ENCODE measurements at regions not wholly inside any gene's neighbourhood (a gene's known extent, or its start where the extent isn't known, plus 50 kb on each side); places are given as distances from the start of the nearest gene placed in this dataset.

- Mint-ChIP-seq H3K27me3 (ENCODE audit: low read depth) (peaks cover 4% of the 10 kb centered on the region), H3K4me1 (no peaks in the 10 kb centered on the region), H3K9me3 (peaks cover 4% of the 10 kb centered on the region), H3K4me3 (no peak overlapping the region), H3K27ac (no peak overlapping the region), H3K36me3 (no peaks in the 10 kb centered on the region)
- TF ChIP-seq, protein P1, sequence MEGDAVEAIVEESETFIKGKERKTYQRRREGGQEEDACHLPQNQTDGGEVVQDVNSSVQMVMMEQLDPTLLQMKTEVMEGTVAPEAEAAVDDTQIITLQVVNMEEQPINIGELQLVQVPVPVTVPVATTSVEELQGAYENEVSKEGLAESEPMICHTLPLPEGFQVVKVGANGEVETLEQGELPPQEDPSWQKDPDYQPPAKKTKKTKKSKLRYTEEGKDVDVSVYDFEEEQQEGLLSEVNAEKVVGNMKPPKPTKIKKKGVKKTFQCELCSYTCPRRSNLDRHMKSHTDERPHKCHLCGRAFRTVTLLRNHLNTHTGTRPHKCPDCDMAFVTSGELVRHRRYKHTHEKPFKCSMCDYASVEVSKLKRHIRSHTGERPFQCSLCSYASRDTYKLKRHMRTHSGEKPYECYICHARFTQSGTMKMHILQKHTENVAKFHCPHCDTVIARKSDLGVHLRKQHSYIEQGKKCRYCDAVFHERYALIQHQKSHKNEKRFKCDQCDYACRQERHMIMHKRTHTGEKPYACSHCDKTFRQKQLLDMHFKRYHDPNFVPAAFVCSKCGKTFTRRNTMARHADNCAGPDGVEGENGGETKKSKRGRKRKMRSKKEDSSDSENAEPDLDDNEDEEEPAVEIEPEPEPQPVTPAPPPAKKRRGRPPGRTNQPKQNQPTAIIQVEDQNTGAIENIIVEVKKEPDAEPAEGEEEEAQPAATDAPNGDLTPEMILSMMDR (IDR thresholded peaks at IDR 0.05; ENCODE audit: unreplicated experiment): no peak
- no peak for DNase-seq (ENCODE audit: low spot score in 2 of 2, unreplicated experiment in 2 of 2)
These were observed 79.8 kb upstream of the CCNG1 start for GRCh38 chr5:163357636-163358035.

DNA sequence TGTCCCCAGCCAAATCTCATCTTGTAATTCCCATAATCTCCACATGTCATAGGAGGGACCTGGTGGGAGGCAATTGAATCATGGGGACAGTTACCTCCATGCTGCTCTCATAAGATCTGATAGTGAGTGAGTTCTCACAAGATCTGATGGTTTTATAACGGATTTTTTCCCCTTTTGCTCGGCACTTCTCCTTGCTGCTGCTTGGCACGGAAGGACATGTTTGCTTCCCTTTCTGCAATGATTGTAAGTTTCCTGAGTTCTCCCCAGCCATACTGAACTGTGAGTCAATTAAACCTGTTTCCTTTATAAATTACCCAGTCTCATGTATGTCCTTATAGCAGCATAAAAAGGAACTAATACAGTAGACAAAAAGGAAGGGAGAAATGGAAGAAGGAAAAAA is 76.7 kb upstream of the CCNG1 start:
- TF ChIP-seq, protein P1 (IDR thresholded peaks at IDR 0.05; ENCODE audit: unreplicated experiment): no peak
- no peak for DNase-seq (ENCODE audit: low spot score in 2 of 2, unreplicated experiment in 2 of 2)
- Mint-ChIP-seq H3K27ac (no peak overlapping the region), H3K9me3 (no peaks in the 10 kb centered on the region), H3K4me3 (no peak overlapping the region), H3K36me3 (no peaks in the 10 kb centered on the region), H3K4me1 (peaks cover 5% of the 10 kb centered on the region), H3K27me3 (ENCODE audit: low read depth) (peaks cover 4% of the 10 kb centered on the region)

DNA sequence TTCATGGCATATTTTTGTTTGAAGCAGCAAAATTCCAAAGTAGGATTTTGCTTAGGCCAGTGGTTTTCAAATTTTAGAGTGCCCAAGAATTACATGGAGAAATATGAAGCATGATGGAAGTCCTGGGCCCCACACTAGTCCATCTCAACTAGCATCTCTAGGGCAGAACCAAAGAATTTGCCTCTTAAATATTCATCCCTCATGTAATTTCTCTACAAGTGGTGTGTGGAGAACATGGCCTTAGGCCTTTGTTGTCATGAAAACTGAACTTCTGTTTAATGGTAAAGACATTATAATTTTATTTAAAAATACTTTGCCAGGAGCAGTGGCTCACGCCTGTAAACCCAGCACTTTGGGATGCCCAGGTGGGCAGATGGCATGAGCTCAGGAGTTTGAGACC is 75.9 kb upstream of the CCNG1 start:
- no peaks in the 10 kb centered on the region for H3K9me3 Mint-ChIP-seq
- no peak overlapping the region for H3K4me3 Mint-ChIP-seq
- no peak for DNase-seq (ENCODE audit: low spot score in 2 of 2, unreplicated experiment in 2 of 2)
- H3K27ac Mint-ChIP-seq: no peak overlapping the region
- peaks cover 5% of the 10 kb centered on the region for H3K4me1 Mint-ChIP-seq
- H3K27me3 Mint-ChIP-seq (ENCODE audit: low read depth): peaks cover 4% of the 10 kb centered on the region
- TF ChIP-seq, protein P1 (IDR thresholded peaks at IDR 0.05; ENCODE audit: unreplicated experiment): no peak
- no peaks in the 10 kb centered on the region for H3K36me3 Mint-ChIP-seq

DNA sequence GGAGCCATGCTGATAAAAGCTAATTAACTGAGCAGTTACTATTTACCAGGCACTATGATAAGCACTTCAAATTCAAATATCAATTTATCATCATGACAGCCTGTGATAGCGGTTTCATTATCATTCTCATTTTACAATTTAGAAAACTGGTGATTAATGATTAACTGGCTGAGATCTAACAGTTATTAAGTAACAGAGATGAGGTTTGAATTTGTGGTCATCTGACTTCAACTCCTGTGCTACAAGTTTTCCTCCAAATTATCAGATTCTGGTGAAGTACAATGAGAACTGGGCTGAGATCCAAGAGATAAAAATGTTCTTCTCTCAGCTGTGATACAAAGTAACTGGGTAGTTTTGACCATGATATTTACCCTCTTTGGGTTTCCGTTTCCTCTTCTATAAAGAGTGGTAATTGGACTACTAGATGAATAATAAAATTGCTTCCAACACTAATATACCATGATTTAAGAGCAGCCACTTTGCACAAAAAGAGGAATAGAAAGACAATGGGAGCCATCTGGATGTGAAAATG is 74.5 kb upstream of the CCNG1 start:
- H3K4me3 Mint-ChIP-seq: no peak overlapping the region
- no peaks in the 10 kb centered on the region for H3K36me3 Mint-ChIP-seq
- H3K4me1 Mint-ChIP-seq: peaks cover 5% of the 10 kb centered on the region
- no peak overlapping the region for H3K27ac Mint-ChIP-seq
- TF ChIP-seq, protein P1 (IDR thresholded peaks at IDR 0.05; ENCODE audit: unreplicated experiment): no peak
- H3K27me3 Mint-ChIP-seq (ENCODE audit: low read depth): peaks cover 4% of the 10 kb centered on the region
- H3K9me3 Mint-ChIP-seq: peaks cover 4% of the 10 kb centered on the region
- no peak for DNase-seq (ENCODE audit: low spot score in 2 of 2, unreplicated experiment in 2 of 2)

DNA sequence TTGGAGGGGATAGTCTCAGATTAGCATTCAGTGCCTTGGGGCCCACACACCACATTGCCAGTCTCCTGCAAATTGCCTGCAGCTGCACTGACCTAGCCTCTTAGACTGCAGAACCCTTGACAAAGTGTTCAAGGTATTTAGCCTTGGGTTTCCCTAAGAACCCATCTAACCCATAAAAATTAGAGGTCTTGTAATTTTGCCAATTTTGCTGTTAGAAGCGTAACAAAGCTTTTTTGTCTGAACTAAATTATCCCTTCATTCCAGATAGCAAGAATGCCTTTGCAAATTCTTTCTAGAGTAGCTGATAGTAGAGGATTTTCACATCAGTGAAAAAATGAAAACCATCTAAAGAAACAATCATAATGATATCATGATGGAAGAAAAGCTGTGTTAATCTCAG is 74.0 kb upstream of the CCNG1 start:
- no peak overlapping the region for H3K4me3 Mint-ChIP-seq
- DNase-seq (ENCODE audit: low spot score in 2 of 2, unreplicated experiment in 2 of 2): no peak
- H3K27ac Mint-ChIP-seq: no peak overlapping the region
- H3K9me3 Mint-ChIP-seq: peaks cover 4% of the 10 kb centered on the region
- H3K4me1 Mint-ChIP-seq: peaks cover 5% of the 10 kb centered on the region
- H3K36me3 Mint-ChIP-seq: no peaks in the 10 kb centered on the region
- peaks cover 4% of the 10 kb centered on the region for H3K27me3 Mint-ChIP-seq (ENCODE audit: low read depth)
- TF ChIP-seq, protein P1 (IDR thresholded peaks at IDR 0.05; ENCODE audit: unreplicated experiment): no peak

DNA sequence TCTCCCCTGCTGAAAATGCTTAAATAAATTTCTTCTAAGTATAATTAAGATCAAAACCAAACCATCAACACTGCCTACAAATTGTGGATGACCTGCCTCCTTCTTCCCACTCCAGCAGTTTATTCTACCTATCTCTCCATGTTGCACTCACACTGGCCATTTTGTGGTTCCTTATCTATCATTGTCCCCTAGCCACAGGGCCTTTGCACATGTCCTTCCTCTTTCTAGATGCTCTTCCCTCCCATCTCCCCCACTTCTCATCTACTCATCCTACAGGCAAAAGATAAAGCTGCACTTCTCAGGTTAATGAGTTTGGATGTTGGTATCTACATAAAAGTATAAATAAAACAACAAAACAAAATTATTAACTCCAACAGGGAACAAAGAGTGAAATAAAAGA is 70.6 kb upstream of the CCNG1 start:
- TF ChIP-seq, protein P1 (IDR thresholded peaks at IDR 0.05; ENCODE audit: unreplicated experiment): no peak
- Mint-ChIP-seq H3K36me3 (no peaks in the 10 kb centered on the region), H3K4me1 (peaks cover 5% of the 10 kb centered on the region), H3K27ac (no peak overlapping the region), H3K4me3 (no peak overlapping the region), H3K9me3 (peaks cover 9% of the 10 kb centered on the region), H3K27me3 (ENCODE audit: low read depth) (no peaks in the 10 kb centered on the region)
- no peak for DNase-seq (ENCODE audit: low spot score in 2 of 2, unreplicated experiment in 2 of 2)
